NCI-H2107 (cell line): ENCODE measurements at regions not wholly inside any gene's neighbourhood (a gene's known extent, or its start where the extent isn't known, plus 50 kb on each side); places are given as distances from the start of the nearest gene placed in this dataset.
"Not testable (repeated sequence)": the region's sequence is repeated elsewhere in the genome, so short reads cannot be mapped to it uniquely, and the experiment has no call there.

Experiments
- DNase-seq: peaks from one replicate; lab custom pipeline; 2025; lab: John Stamatoyannopoulos, UW

DNA sequence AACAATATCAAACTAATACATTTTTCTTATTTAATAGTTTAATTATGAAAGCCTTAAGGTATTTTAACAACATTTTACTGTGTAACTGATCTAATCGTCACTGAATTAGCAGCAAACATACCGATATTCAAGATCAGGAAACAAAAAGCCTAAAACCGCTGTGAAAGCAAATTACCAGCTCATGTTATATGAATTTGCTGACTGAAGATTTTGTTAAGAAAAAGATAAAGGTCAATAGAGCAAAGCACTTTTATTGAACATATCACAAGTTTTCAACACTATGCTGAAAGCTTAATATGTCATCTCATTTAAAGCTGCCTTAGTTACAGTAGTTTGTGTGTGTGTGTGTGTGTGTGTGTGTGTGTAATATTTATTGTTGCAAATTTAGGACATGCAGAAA, 1634.9 kb upstream of the NUDT12 start:
- DNase-seq: no peak

- no peak for DNase-seq
Observed at GRCh38 chr5:105195765-105196164, 1633.2 kb upstream of the NUDT12 start.

- no peak for DNase-seq
Observed at GRCh38 chr5:105172918-105173317, 1610.3 kb upstream of the NUDT12 start.

DNA sequence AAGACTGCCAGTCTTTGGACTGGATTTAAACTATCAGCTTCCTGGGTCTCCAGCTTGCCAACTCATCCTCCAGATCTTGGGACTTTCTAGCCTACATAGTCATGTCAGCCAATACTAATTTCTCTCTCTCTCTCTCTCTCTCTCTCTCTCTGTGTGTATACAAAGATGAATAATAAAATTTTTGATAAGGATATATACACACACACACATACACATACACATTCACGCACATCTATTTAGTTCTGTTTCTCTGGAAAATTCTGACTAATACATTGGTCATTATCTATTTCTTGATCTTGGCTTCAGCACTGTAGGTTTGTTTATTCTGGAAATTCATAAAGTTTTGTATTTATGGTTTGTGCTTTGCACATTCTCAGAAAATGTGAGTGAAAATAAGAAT, 1606.2 kb upstream of the NUDT12 start:
- no peak for DNase-seq

DNA sequence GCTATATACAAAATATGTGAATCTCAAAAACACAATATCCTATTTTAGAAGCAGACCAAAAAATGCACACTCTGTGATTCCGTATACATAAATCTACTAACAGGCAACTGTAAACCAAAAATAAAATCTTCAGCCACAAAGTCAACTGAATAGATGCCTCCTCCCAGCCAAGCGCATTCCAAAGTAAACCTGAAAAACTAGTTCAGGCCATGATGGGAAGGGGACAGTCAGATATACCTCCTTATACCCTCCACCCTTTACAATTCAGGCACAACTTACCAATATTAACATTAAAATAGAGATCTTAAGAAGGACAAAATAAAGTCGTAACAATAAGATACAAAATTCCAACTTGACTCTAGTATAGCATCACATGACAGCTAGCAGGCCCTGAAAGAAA, 1604.5 kb upstream of the NUDT12 start:
- no peak for DNase-seq

- DNase-seq: no peak
Observed at GRCh38 chr5:105163547-105163946, 1601.0 kb upstream of the NUDT12 start.

DNA sequence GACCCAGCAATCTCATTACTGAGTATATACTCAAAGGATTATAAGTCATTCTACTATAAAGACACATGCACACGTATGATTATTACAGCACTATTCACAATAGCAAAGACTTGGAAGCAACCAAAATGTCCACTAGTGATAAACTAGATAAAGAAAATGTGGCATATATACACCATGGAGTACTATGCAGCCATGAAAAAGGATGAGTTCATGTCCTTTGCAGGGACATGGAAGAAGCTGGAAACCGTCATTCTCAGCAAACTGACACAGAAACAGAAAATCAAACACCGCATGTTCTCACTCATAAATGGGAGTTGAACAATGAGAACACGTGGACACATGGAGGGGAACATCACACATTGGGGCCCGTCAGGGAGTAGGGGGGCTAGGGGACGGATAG, 1600.0 kb upstream of the NUDT12 start:
- DNase-seq: not testable (repeated sequence)

DNA sequence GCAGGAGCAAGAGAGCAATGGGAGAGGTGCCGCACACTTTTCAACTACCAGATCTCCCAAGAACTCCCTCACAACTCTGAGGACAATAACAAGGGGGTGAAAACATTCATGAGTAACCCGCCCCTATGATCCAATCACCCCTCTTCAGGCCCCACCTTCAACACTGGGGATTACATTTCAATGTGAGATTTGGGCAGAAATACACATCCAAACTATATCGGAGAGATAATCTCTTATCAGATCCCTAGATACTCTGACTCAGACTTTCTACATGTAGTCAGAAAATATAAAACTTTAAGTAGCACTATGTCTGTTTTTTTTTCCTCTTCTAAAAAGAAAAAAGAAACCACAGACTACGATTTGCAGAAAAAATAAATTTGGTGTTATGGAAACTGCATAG, 1595.9 kb upstream of the NUDT12 start:
- DNase-seq: no peak

DNA sequence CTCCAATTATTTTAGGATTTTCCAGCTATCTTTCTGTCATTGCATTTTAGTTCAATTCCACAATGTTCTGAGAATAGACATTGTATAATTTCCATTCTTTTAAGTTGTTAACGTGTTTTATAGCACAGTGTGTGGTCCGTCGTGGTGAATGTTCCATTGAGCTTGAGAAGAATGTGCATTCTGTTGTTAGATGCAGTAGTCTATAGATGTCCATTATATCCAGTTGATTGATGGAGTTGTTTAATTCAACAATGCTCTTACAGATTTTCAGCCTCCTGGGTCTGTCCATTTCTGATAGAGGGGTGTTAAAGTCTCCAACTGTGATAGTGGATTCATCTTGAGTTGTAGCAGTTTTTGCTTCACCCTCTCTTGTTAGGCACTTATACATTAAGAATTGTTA, 1587.7 kb upstream of the NUDT12 start:
- no peak for DNase-seq

DNA sequence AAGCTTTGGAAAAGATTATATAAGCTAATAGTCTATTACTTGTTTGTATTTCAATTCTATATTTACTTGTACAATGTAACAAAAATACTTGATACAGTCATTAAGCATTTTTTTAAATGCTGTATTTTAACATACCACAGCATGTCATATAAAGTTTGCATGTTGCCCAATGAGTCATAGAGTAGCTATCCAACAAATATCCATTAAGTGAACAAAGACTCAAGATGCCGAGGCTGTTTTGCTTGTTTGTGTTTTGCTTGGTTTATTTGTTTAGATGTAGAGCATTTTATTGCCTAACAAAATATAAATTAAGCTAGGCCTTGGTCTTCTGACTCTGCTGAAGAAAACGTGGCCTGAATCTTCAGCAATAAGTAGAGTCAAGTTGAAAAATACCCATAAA, 1584.3 kb upstream of the NUDT12 start:
- no peak for DNase-seq

GRCh38 chr5:105145152-105145551, 1582.6 kb upstream of the NUDT12 start:
- DNase-seq: no peak

DNA sequence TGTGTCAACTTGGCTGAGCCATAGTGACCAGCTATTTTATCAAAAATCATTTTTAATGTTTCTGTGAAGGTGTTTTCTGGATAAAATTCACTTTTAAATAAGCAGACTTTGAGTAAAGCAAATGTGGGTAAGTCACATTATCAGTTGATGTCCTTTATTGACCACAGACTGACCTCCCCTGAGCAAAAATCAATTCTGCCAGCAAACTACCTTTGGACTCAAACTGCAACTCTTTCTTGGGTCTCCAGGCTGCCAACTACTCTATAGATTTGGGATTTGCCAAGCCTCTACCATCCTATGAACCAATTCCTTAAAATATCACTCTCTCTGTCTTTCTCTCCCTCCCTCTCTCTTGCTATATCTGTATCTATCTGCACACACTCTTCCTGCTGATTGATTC, 1571.7 kb upstream of the NUDT12 start:
- no peak for DNase-seq

- no peak for DNase-seq
Observed at GRCh38 chr5:105133087-105133486, 1570.5 kb upstream of the NUDT12 start.

GRCh38 chr5:105132581-105132980, 1570.0 kb upstream of the NUDT12 start:
- DNase-seq: no peak

DNA sequence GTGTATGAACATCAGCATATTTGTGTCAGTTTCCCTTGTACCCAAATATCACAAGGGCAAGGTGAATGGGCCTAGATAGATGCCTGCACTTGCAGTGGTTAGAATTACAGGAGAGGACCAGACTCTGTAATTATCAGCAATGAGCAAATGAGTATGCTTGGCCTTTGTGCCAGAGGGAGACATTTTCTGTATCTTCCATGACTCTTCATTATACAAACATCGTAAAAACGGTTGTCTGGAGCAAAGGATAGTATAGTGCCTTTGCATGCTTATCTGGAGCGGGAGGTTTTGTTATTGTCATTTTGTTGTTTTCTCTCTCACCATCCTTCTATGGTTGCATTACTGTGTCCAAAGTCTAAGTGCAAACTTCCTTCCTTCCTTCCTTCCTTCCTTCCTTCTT, 1568.5 kb upstream of the NUDT12 start:
- no peak for DNase-seq

DNA sequence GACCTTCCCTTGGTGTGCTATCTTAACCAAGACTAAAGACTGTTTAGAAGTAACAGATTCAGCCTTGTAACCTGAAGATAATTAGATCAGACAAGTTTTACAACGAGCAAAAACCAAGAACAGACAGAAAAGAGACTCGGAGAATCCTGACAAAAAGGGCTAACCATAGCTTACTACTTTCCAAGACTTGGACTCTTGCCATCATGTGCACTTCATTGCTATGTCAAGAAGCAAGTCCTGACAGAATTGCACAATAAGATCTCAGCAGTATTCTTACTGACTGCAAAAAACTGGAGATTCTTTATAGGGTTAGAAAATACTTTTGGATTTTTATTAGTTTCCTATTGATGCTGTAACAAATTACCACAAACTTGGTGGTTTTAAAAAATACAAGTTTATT, 1539.0 kb upstream of the NUDT12 start:
- DNase-seq: no peak

DNA sequence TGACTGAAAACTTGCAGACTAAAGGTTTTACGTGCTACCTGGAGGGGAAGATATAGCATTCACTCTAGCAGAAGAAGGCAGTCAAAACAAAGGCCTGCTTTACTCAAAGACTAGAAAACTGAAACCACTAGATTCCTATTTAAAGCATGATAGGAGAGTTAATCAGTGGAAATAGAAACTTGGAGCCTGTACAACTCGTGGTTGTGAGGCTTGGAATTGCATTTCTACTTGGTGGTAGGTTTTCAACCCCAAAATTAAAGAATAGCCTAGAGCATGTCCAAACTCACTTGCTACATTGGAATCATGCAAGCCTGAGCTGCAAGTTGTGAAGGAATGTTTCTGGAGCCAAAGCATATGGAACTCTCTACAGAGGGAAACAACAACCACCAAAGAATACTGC, 1526.4 kb upstream of the NUDT12 start:
- no peak for DNase-seq

DNA sequence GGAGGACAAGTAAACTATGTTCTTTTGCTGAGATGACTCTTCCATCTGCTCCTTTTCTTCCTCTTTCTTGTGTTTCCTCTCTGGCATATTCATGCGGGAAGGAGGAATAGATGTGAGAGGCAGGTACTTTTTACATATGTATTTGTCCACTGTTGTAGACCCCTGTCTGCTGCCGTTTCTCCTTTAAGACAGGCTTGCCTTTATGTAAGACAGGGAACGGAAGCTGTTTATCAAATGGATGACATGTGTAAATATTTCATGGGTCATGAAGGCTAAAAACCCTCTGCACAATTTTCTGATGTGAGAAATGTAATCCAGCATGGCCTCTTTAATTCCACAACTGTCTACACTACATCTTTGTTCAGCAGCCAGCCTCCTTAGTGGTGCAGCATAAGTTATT, 1525.5 kb upstream of the NUDT12 start:
- DNase-seq: no peak

DNA sequence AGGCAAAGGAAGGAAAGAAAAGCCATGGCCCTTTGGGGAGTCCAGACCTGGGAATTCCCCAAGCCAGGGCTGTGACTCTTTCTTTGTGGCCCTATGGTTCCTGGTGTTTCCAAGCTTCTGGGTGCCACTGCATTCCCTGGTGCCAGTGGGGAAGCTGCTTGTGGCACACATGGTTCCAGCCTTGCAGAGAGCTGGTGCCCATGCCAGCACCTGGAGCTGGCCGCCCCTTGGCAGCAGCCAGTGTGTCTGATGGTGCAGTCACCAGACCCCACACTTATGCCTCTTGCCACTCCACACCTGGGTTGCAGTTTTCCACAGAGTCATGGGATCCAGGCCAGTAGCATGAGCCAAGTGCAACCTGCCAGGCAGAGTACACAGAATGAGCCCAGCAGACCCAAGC, 1495.3 kb upstream of the NUDT12 start:
- DNase-seq: no peak

- DNase-seq: no peak
Observed at GRCh38 chr5:105057001-105057436, 1494.4 kb upstream of the NUDT12 start.

DNA sequence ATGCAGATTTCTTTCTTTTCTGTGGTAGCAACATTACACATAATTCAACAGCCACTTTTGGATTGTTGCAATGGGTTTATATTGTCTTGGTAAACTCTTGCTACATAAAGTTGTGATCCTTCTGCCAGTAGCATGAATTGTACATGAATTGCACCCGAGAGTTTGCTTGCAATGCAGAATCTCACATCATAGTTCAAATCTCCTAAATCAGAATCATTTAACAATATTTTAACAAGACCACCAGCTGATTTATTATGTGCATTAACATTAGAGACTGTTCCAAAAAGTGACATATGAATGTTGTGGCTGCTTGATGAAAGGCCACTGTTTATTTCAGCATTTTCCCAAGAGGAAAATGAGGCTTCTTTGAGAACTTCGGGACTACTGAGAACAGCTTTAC, 1491.8 kb upstream of the NUDT12 start:
- no peak for DNase-seq

DNA sequence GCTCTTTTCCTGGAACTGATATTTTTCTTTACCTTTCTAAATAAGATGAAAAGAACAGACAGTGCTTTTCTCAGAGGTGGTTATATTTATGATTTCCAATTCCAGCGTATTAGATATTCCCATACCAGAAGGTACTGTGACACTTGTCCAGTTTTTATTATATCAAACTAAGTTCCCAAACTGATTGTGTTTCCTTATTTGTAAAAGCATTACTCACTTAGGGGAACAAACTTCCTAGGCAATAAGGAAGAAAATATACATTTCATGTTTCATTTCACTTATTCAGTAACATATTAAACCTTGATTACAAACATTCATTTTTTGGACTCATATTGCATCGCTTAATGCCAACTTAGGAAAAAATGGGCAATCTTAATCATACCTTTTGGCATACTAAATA, 1480.0 kb upstream of the NUDT12 start:
- no peak for DNase-seq

GRCh38 chr5:105036814-105037213, 1474.2 kb upstream of the NUDT12 start:
- DNase-seq: not testable (repeated sequence)

DNA sequence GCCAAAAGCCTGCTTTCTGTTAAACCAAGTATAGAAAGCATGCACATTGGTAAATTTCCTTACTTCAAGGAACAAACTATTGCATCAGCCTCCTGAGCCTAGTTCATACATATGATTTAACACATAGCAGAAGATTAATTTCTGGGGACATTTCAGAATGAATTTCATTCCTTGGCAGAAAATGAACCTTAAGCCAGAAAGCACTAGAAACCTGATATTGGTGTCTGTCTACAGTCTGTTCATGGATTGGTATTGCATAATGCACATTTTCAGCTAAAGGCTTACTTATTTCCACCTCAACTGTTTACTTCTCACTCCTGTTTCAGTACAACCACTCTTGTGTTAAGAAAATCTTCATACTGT, 1471.8 kb upstream of the NUDT12 start:
- no peak for DNase-seq
